NB4 (cell line): ENCODE measurements at regions not wholly inside any gene's neighbourhood (a gene's known extent, or its start where the extent isn't known, plus 50 kb on each side); places are given as distances from the start of the nearest gene placed in this dataset.
"Not testable (repeated sequence)": the region's sequence is repeated elsewhere in the genome, so short reads cannot be mapped to it uniquely, and the experiment has no call there.

Experiments
- DNase-seq: peaks from one replicate; pipeline ENCODE4 v3.0.0; 2010; ENCODE audit warnings: low read depth
- H3K4me3 ChIP-seq: one replicate; pipeline ENCODE4 v1.5.1; 2011; ENCODE audit warnings: mild to moderate bottlenecking, low read depth, low read length, moderate library complexity
- CTCF ChIP-seq: IDR thresholded peaks from one replicate; pipeline ENCODE4 v1.5.1; 2012; ENCODE audit warnings: low read depth, low read length
- MAX ChIP-seq: IDR thresholded peaks from 2 replicates; pipeline ENCODE4 v1.6.1; 2011; ENCODE audit warnings: low read depth, low read length
- MYC ChIP-seq: IDR thresholded peaks from 2 replicates; pipeline ENCODE4 v1.6.1; 2011; ENCODE audit warnings: low read depth, low read length
- POLR2A ChIP-seq: IDR thresholded peaks from 2 replicates; pipeline ENCODE4 v1.6.1; 2011; ENCODE audit warnings: mild to moderate bottlenecking; ENCODE audit not compliant: insufficient read length; ENCODE audit errors: extremely low read depth

GRCh38 chr5:102627315-102627714 is 127.8 kb upstream of the PAM start:
- no peak for DNase-seq
- TF ChIP-seq CTCF = no peak
- TF ChIP-seq MAX = no peak
- no peak for TF ChIP-seq MYC
- TF ChIP-seq POLR2A = no peak
- no peak overlapping the region for H3K4me3 ChIP-seq

- TF ChIP-seq MYC = no peak
- no peak for TF ChIP-seq POLR2A
- TF ChIP-seq CTCF = no peak
- TF ChIP-seq MAX = no peak
- H3K4me3 ChIP-seq = no peak overlapping the region
- peak; percentile 15 for DNase-seq
Measured at GRCh38 chr5:102628441-102629175, 126.5 kb upstream of the PAM start.

- no peak for DNase-seq
- TF ChIP-seq POLR2A (no peak), MAX (no peak), CTCF (no peak), MYC (no peak)
Measured at GRCh38 chr5:102629827-102630605, 125.1 kb upstream of the PAM start.

GRCh38 chr5:102635399-102635798 is 119.7 kb upstream of the PAM start:
- not testable (repeated sequence) for H3K4me3 ChIP-seq, DNase-seq

More at GRCh38 chr5:102629827-102630605, 125.1 kb upstream of the PAM start:
- H3K4me3 ChIP-seq = no peak overlapping the region

GRCh38 chr5:102638316-102638715 is 116.8 kb upstream of the PAM start:
- DNase-seq = no peak
- TF ChIP-seq CTCF (no peak), POLR2A (no peak)
- no peak overlapping the region for H3K4me3 ChIP-seq

- no peak overlapping the region for H3K4me3 ChIP-seq
- no peak for TF ChIP-seq POLR2A
- no peak for TF ChIP-seq MAX
- TF ChIP-seq MYC = no peak
- TF ChIP-seq CTCF = no peak
- DNase-seq = no peak
Measured at GRCh38 chr5:102638912-102639652, 116.0 kb upstream of the PAM start.
